ENCODE measurements at regions not wholly inside any gene's neighbourhood (a gene's known extent, or its start where the extent isn't known, plus 50 kb on each side); places are given as distances from the start of the nearest gene placed in this dataset.

GRCh38 chr18:1466035-1466434 is 561.4 kb downstream of the ADCYAP1 start:
- no peaks in the 10 kb centered on the region for H3K27me3 ChIP-seq (ENCODE audit: low read depth, low read length)

GRCh38 chr18:1467461-1467964 is 562.8 kb downstream of the ADCYAP1 start:
- Histone ChIP-seq H3K27me3 (ENCODE audit: low read depth, low read length) (no peaks in the 10 kb centered on the region), H3K9me3 (ENCODE audit: insufficient read depth, low read length) (no peaks in the 10 kb centered on the region), H2AFZ (ENCODE audit: low read depth, low read length) (no peak overlapping the region), H3K36me3 (replicated peaks; ENCODE audit: low read depth, low read length) (no peaks in the 10 kb centered on the region), H3K4me2 (ENCODE audit: low read length) (no peak overlapping the region), H3K79me2 (ENCODE audit: low read length) (no peaks in the 10 kb centered on the region), H3K4me3 (ENCODE audit: low read length) (no peak overlapping the region), H4K20me1 (ENCODE audit: insufficient read depth, low read length) (no peaks in the 10 kb centered on the region), H3K27ac (ENCODE audit: low read length) (no peak overlapping the region), H3K9ac (ENCODE audit: low read length) (no peak overlapping the region), H3K4me1 (ENCODE audit: low read length) (no peaks in the 10 kb centered on the region)
- TF ChIP-seq CTCF (IDR thresholded peaks at IDR 0.05; ENCODE audit: low read depth, low read length), result no peak
- TF ChIP-seq EZH2phosphoT487 (IDR thresholded peaks at IDR 0.05; ENCODE audit: low read depth), result no peak

More at GRCh38 chr18:1466035-1466434, 561.4 kb downstream of the ADCYAP1 start:
- Histone ChIP-seq H3K36me3 (replicated peaks; ENCODE audit: low read depth, low read length) (no peaks in the 10 kb centered on the region), H2AFZ (ENCODE audit: low read depth, low read length) (no peak overlapping the region), H3K4me2 (ENCODE audit: low read length) (no peak overlapping the region), H4K20me1 (ENCODE audit: insufficient read depth, low read length) (no peaks in the 10 kb centered on the region), H3K4me1 (ENCODE audit: low read length) (no peaks in the 10 kb centered on the region), H3K79me2 (ENCODE audit: low read length) (no peaks in the 10 kb centered on the region), H3K27ac (ENCODE audit: low read length) (no peak overlapping the region), H3K9me3 (ENCODE audit: insufficient read depth, low read length) (no peaks in the 10 kb centered on the region), H3K4me3 (ENCODE audit: low read length) (no peak overlapping the region), H3K9ac (ENCODE audit: low read length) (no peak overlapping the region)
- TF ChIP-seq EZH2phosphoT487 (IDR thresholded peaks at IDR 0.05; ENCODE audit: low read depth), result no peak
- TF ChIP-seq CTCF (IDR thresholded peaks at IDR 0.05; ENCODE audit: low read depth, low read length), result no peak

- Histone ChIP-seq H3K4me3 (ENCODE audit: low read length) (no peak overlapping the region), H3K4me1 (ENCODE audit: low read length) (no peaks in the 10 kb centered on the region), H4K20me1 (ENCODE audit: insufficient read depth, low read length) (no peaks in the 10 kb centered on the region), H3K9me3 (ENCODE audit: insufficient read depth, low read length) (no peaks in the 10 kb centered on the region), H3K79me2 (ENCODE audit: low read length) (no peaks in the 10 kb centered on the region), H3K36me3 (replicated peaks; ENCODE audit: low read depth, low read length) (no peaks in the 10 kb centered on the region), H2AFZ (ENCODE audit: low read depth, low read length) (no peak overlapping the region), H3K4me2 (ENCODE audit: low read length) (no peak overlapping the region), H3K9ac (ENCODE audit: low read length) (no peak overlapping the region), H3K27me3 (ENCODE audit: low read depth, low read length) (no peaks in the 10 kb centered on the region), H3K27ac (ENCODE audit: low read length) (no peak overlapping the region)
- TF ChIP-seq CTCF (IDR thresholded peaks at IDR 0.05; ENCODE audit: low read depth, low read length) (no peak), EZH2phosphoT487 (IDR thresholded peaks at IDR 0.05; ENCODE audit: low read depth) (no peak)
These were observed 563.9 kb downstream of the ADCYAP1 start for GRCh38 chr18:1468550-1468949.

GRCh38 chr18:1475867-1476266 is 571.2 kb downstream of the ADCYAP1 start:
- no peak overlapping the region for H3K4me2 ChIP-seq (ENCODE audit: low read length)
- no peaks in the 10 kb centered on the region for H3K9me3 ChIP-seq (ENCODE audit: insufficient read depth, low read length)
- H4K20me1 ChIP-seq (ENCODE audit: insufficient read depth, low read length), result no peaks in the 10 kb centered on the region
- no peaks in the 10 kb centered on the region for H3K4me1 ChIP-seq (ENCODE audit: low read length)
- H3K9ac ChIP-seq (ENCODE audit: low read length), result no peak overlapping the region
- H3K27ac ChIP-seq (ENCODE audit: low read length), result no peak overlapping the region
- H2AFZ ChIP-seq (ENCODE audit: low read depth, low read length), result no peak overlapping the region
- no peak overlapping the region for H3K4me3 ChIP-seq (ENCODE audit: low read length)
- H3K27me3 ChIP-seq (ENCODE audit: low read depth, low read length), result no peaks in the 10 kb centered on the region
- no peaks in the 10 kb centered on the region for H3K36me3 ChIP-seq (replicated peaks; ENCODE audit: low read depth, low read length)
- no peaks in the 10 kb centered on the region for H3K79me2 ChIP-seq (ENCODE audit: low read length)
- no peak for TF ChIP-seq CTCF (IDR thresholded peaks at IDR 0.05; ENCODE audit: low read depth, low read length)
- TF ChIP-seq EZH2phosphoT487 (IDR thresholded peaks at IDR 0.05; ENCODE audit: low read depth), result no peak

Data from OCI-LY3 (cell line).